Gastroesophageal sphincter (tissue), 4 donors: ENCODE measurements at regions not wholly inside any gene's neighbourhood (a gene's known extent, or its start where the extent isn't known, plus 50 kb on each side); places are given as distances from the start of the nearest gene placed in this dataset.

Source experiments
- ATAC-seq: fragments of 150-250 bp; one replicate; pipeline ENCODE4 v1.9.1; 2016; ENCODE audit warnings: mild to moderate bottlenecking, moderate library complexity
- H3K27ac ChIP-seq, 4 donors: fragments of 200-600 bp; sonication (generic) in 3 of 4; 1 replicate in 3 of 4; 2 replicates in 1 of 4; pipeline ENCODE4 v1.5.1; 2016 to 2019
- H3K27me3 ChIP-seq: fragments of 200-600 bp; sonication (generic); one replicate; pipeline ENCODE4 v1.5.1; 2019
- H3K36me3 ChIP-seq, 2 donors: fragments of 200-600 bp; sonication (generic); one replicate each; pipeline ENCODE4 v1.5.1; 2019; ENCODE audit warnings: control low read depth in 1 of 2
- H3K4me1 ChIP-seq, 3 donors: fragments of 200-600 bp; sonication (generic); 1 replicate in 2 of 3; 2 replicates in 1 of 3; pipeline ENCODE4 v1.5.1; 2016 to 2019; ENCODE audit warnings: control low read depth in 2 of 3
- H3K4me3 ChIP-seq, 2 donors: fragments of 200-600 bp; sonication (generic); one replicate each; pipeline ENCODE4 v1.5.1; 2019; ENCODE audit warnings: mild to moderate bottlenecking in 1 of 2, moderate library complexity in 1 of 2
- H3K9me3 ChIP-seq, 3 donors: fragments of 200-600 bp; sonication (generic); one replicate each; pipeline ENCODE4 v1.5.1; 2017 to 2019; ENCODE audit warnings: control low read depth in 2 of 3
- EP300 ChIP-seq: sonication (generic); formaldehyde crosslinking; IDR thresholded peaks from one replicate; pipeline ENCODE4 v1.6.1; 2017; ENCODE audit warnings: antibody characterized with exemption, mild to moderate bottlenecking
- POLR2A ChIP-seq, 2 donors: fragments of 450-650 bp; IDR thresholded peaks; one replicate each; pipeline ENCODE4 v1.6.1; 2017; ENCODE audit warnings: antibody characterized with exemption in 2 of 2, mild to moderate bottlenecking in 2 of 2, moderate library complexity in 1 of 2
- POLR2AphosphoS5 ChIP-seq: sonication (generic); formaldehyde crosslinking; IDR thresholded peaks from one replicate; pipeline ENCODE4 v1.6.1; 2017; ENCODE audit warnings: antibody characterized with exemption
- WGBS, 2 donors: methylation state at CpG; one replicate each; pipeline ENCODE4 v1.1.5; 2018; ENCODE audit warnings: low coverage in 1 of 2; 5-methylcytosine and 5-hydroxymethylcytosine counted together
- TF ChIP-seq, protein P1 (sequence below), 4 experiments: fragments of 200-600 bp in 2 of 4; fragments of 450-650 bp in 2 of 4; sonication (generic) in 1 of 4; IDR thresholded peaks; one replicate each; pipeline ENCODE4 v1.5.1; 2017 to 2019; ENCODE audit warnings: antibody characterized with exemption in 4 of 4, mild to moderate bottlenecking in 2 of 4, moderate library complexity in 2 of 4

DNA sequence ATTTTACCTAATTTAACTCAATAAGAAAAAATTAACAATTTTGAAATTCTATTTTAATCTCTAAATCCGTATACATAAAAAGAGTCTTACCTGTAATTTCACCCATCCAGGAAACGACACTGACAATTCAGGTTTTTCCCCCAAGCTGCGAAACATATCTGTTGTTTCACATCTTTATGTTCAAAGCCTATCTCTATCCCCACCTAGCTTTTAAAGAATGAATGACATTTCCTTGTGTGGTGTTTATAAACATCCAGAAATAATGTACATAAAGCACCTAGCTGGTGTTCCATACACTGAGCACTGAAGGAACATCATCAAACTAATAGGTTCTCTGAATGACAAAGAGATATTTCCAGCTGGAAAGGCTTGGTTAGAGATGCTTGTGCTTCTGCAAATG lies 867.8 kb downstream of the SQOR start:
- TF ChIP-seq, protein P1, sequence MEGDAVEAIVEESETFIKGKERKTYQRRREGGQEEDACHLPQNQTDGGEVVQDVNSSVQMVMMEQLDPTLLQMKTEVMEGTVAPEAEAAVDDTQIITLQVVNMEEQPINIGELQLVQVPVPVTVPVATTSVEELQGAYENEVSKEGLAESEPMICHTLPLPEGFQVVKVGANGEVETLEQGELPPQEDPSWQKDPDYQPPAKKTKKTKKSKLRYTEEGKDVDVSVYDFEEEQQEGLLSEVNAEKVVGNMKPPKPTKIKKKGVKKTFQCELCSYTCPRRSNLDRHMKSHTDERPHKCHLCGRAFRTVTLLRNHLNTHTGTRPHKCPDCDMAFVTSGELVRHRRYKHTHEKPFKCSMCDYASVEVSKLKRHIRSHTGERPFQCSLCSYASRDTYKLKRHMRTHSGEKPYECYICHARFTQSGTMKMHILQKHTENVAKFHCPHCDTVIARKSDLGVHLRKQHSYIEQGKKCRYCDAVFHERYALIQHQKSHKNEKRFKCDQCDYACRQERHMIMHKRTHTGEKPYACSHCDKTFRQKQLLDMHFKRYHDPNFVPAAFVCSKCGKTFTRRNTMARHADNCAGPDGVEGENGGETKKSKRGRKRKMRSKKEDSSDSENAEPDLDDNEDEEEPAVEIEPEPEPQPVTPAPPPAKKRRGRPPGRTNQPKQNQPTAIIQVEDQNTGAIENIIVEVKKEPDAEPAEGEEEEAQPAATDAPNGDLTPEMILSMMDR (IDR thresholded peaks at IDR 0.05) = no peak
- TF ChIP-seq POLR2A (IDR thresholded peaks at IDR 0.05) (no peak), POLR2AphosphoS5 (no peak), EP300 (no peak)
- H3K9me3 ChIP-seq = no peaks in the 10 kb centered on the region
- 56 to 69% methylated on average over 2 to 3 of the region's 3 CpGs for WGBS, 2 donors
- H3K4me3 ChIP-seq = no peak overlapping the region
- no peaks in the 10 kb centered on the region for H3K27me3 ChIP-seq
- no peaks in the 10 kb centered on the region for H3K4me1 ChIP-seq
- ATAC-seq = no peak
- H3K36me3 ChIP-seq = no peaks in the 10 kb centered on the region
- no peak overlapping the region for H3K27ac ChIP-seq

DNA sequence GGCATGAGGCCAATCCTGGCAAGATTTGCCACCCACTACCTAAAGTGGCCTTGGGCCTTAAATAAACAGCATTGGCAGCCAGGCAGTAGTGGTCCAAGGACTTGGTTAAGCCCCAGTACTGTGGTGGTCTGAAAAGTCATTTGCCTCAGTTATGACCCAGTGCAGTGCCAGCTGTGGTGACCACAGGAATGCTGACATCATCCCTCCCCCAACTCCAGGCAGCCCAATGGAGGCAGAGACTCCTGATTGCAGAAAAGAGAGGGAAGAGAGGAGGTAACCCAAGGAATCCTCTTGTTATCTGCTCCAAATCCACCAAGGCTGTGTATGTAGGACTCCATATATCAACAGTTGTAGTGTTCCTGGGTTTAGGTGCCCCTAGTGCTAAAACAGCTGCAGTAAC lies 883.6 kb downstream of the SQOR start:
- ATAC-seq = no peak
- no peak overlapping the region for H3K4me3 ChIP-seq
- H3K27me3 ChIP-seq = no peaks in the 10 kb centered on the region
- H3K4me1 ChIP-seq = no peaks in the 10 kb centered on the region
- peaks cover 0 to 16% (median 0%) of the 10 kb centered on the region in 3 donors for H3K9me3 ChIP-seq
- H3K36me3 ChIP-seq = no peaks in the 10 kb centered on the region
- TF ChIP-seq EP300 = no peak
- no peak for TF ChIP-seq POLR2AphosphoS5
- H3K27ac ChIP-seq = no peak overlapping the region

DNA sequence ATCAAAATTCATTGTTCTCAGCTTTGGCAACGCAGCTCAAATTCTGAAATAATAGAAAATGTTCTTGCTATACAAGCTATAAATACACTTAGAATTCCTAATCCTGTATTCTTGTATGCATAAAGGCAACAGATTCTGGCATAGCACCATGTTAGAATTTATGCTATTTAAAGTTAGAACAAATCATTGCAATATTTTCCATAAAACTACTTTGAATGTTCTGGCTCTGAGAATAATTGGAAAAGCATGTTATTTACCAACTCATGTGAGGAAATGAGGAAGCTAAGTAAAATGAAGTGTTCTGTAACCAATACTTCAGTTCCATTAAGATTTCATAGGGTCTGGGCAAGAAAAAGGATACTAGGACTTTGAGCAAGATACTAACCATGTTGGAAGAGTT lies 888.9 kb downstream of the SQOR start:
- no peaks in the 10 kb centered on the region for H3K36me3 ChIP-seq
- no peak overlapping the region for H3K27ac ChIP-seq
- no peak overlapping the region for H3K4me3 ChIP-seq
- H3K27me3 ChIP-seq = no peaks in the 10 kb centered on the region
- H3K4me1 ChIP-seq = no peaks in the 10 kb centered on the region
- 67 to 68% methylated on average over 1 of the region's 1 CpG for WGBS, 2 donors
- no peak for ATAC-seq
- H3K9me3 ChIP-seq = no peaks in the 10 kb centered on the region
- TF ChIP-seq, protein P1 (IDR thresholded peaks at IDR 0.05) = no peak
- TF ChIP-seq POLR2A (IDR thresholded peaks at IDR 0.05) (no peak), EP300 (no peak), POLR2AphosphoS5 (no peak)

DNA sequence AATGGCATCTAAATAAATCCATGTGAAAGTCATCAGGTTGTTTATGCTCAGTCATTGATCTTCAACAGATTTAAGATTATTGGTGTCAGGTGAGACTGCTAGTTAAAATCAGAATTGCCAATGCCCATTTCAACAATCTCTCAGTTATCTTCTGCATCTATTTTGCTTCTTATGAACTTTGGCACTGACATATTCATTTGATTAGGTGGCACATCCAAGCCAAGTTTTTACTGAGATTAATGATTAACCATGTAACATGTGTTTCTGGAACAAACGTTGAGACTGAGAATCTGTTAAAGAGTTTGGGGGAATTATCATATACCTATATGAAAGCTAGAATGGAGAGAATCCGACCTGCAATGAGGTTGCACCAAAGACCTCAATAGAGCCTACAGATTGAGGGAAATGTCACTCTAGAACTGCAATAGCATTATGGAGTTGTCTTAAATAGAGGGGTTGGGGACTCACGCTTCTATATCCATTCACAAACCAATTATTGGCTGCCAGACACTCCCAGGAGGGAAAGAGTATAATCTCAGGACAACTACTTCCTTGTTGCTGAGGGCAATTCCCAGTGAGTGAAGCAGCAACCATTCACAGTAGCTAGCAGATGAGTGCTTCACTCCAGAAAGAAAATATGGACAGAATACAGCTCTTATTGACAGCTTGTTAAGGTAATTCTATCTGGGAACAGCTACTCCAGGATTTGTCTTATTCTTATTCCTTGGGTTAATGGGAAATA lies 891.3 kb downstream of the SQOR start:
- Histone ChIP-seq H3K9me3 (no peaks in the 10 kb centered on the region), H3K4me1 (no peaks in the 10 kb centered on the region), H3K27ac (no peak overlapping the region), H3K4me3 (no peak overlapping the region), H3K27me3 (no peaks in the 10 kb centered on the region), H3K36me3 (no peaks in the 10 kb centered on the region)
- no peak for ATAC-seq
- WGBS, 2 donors = 50 to 61% methylated on average over 2 to 3 of the region's 3 CpGs
- TF ChIP-seq EP300 (no peak), POLR2A (IDR thresholded peaks at IDR 0.05) (no peak), POLR2AphosphoS5 (no peak)
- TF ChIP-seq, protein P1 (IDR thresholded peaks at IDR 0.05) = no peak

DNA sequence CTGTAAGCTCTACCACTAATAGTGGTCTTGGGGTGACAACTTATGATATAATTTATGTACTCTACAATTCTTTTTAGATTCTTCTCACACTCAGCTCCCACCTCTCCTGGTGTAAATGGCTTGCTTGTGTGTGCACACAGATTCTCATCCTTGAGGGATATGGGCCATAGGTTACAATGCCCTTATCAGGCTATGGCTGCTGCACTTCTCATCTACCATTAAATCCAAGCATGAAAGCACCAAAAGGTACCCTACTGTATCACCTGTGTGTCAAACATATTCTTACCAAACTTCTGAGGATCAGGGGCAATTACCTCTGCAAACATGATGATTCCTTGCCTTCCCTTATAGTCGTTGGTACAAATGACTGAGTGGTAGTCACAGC lies 891.9 kb downstream of the SQOR start:
- Histone ChIP-seq H3K36me3 (no peaks in the 10 kb centered on the region), H3K9me3 (no peaks in the 10 kb centered on the region), H3K4me1 (no peaks in the 10 kb centered on the region), H3K27me3 (no peaks in the 10 kb centered on the region), H3K4me3 (no peak overlapping the region), H3K27ac (no peak overlapping the region)
- WGBS, 2 donors = 45% methylated on average over 1 of the region's 1 CpG; no CpG with 5 or more reads in 1 of the 2 donors
- TF ChIP-seq, protein P1 (IDR thresholded peaks at IDR 0.05) = no peak
- no peak for TF ChIP-seq POLR2A (IDR thresholded peaks at IDR 0.05)
- TF ChIP-seq EP300 = no peak
- TF ChIP-seq POLR2AphosphoS5 = no peak
- ATAC-seq = no peak
